ENCODE measurements at regions not wholly inside any gene's neighbourhood (a gene's known extent, or its start where the extent isn't known, plus 50 kb on each side); places are given as distances from the start of the nearest gene placed in this dataset.

DNA sequence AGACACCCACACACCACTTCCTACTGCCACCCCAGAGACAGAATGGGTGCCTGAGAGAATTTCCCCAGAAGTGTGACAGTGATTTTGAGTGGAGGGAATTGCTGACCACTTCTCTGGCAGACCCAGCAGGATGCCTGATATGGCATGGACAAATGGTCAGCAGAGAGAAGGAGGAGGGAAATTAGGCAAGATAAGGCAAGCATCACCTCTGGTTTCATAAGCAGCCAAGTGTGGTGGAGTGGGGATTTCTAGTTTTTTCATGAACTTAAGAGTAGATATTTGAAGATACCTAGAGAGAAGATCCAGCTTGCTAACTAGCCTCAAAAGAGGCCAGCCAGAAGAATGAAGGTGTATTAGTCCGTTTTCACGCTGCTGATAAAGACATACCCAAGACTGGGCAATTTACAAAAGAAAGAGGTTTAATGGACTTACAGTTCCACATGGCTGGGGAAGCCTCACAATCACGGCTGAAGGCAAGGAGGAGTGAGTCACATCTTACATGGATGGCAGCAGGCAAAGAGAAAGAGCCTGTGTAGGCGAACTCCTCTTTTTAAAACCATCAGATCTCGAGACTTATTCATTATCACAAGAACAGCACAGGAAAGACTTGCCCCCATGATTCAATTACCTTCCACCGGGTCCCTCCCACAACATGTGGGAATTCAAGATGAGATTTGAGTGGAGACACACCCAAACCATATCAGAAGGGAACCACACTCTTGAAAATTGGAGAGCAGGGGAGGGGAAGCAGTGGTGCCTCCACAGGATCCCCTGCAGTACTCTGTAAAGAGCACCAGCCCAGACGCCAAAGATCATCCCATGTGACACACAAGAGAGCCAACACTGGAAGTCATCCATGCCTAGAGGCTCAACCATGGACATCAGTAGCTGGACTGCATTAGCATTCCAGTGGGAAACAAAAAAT lies 64.2 kb downstream of the RBM43 start:
- Mint-ChIP-seq H3K4me1 (peaks cover 5% of the 10 kb centered on the region), H3K9me3 (no peaks in the 10 kb centered on the region), H3K27ac (no peak overlapping the region), H3K4me3 (no peak overlapping the region), H3K36me3 (no peaks in the 10 kb centered on the region)
- ATAC-seq (no peak), DNase-seq (ENCODE audit: low spot score in 2 of 2) (no peak)

DNA sequence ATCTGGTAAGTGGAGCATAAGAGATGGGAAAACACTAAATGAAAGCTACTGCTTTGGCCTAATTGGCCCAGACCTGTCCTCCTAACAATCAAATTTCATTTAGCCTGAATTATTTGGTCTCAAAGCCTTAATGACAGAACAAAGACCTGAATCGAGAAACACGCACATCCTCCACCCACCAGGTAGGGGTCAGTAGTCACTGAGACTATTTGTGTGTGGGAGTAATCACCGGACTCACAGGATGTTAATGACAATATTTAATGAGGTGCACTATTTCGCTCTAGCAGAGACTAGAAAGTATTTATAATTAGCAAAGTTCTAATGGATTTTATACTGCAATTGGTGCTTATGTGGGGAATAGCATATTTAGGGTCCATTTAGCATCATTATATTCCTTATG lies 68.1 kb downstream of the RBM43 start:
- DNase-seq (ENCODE audit: low spot score in 2 of 2) (no peak), ATAC-seq (no peak)
- no peak overlapping the region for H3K27ac Mint-ChIP-seq
- H3K9me3 Mint-ChIP-seq: no peaks in the 10 kb centered on the region
- no peak overlapping the region for H3K4me3 Mint-ChIP-seq
- peaks cover 5% of the 10 kb centered on the region for H3K4me1 Mint-ChIP-seq
- no peaks in the 10 kb centered on the region for H3K36me3 Mint-ChIP-seq

DNA sequence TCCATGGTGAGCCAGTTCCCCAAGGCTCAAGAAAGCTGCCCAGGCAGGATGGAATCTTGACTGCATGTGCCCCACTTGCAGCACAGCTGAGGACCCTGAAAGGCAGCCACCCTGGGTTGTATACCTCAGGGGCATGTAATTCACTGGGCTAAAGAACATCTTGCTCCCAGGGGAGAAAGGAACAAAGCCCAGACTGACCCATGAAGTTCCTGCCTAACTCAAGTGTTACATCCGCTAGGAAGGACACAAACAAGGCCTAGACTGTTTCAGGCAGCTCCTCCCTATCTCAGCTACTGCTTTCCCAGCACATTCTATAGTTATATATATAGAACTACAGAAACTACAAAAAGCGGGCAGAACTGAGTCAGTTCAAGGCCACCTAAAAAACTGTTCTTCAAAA lies 69.0 kb downstream of the RBM43 start:
- Mint-ChIP-seq H3K4me3 (no peak overlapping the region), H3K9me3 (no peaks in the 10 kb centered on the region), H3K27ac (no peak overlapping the region), H3K36me3 (no peaks in the 10 kb centered on the region), H3K4me1 (peaks cover 5% of the 10 kb centered on the region)
- ATAC-seq (peak; percentile 16), DNase-seq (ENCODE audit: low spot score in 2 of 2) (no peak)

DNA sequence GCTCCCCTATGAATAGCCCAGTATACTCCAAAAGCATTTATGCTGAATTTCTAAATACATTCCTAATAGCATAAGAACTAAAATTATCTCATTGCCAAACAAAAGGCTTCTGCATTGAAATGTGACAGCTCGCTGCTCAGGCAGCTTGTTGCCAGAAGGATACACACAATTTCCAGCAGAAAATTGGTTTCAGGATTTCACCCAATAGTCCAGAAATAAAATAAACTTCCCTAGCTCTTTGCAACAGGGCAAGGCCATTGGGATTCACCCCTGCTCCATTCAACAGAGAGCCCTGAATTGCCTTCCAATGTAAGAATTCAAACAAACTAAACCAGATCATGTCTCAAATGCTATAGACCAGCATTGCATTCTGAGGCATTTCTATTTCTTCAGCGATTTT lies 70.7 kb downstream of the RBM43 start:
- Mint-ChIP-seq H3K4me1 (peaks cover 5% of the 10 kb centered on the region), H3K4me3 (no peak overlapping the region), H3K9me3 (no peaks in the 10 kb centered on the region), H3K27ac (no peak overlapping the region), H3K36me3 (no peaks in the 10 kb centered on the region)
- DNase-seq (ENCODE audit: low spot score in 2 of 2) (no peak), ATAC-seq (no peak)

DNA sequence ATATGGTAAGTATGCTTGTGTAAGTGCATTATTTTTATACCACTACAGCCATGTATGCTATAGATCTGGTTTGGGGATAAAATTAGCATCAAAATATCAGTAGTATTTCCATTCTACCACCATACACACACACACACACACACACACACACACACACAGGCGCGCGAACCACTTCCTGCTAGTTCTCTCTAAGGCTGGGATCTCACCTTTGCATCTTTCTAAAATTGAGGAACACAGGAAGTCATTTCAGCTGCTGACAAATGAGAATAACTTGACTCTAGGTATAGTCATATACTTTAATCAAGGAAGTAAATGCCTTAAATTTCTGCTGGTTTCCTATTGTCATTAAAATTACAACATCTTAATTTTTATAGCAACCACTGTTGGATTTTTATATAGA lies 72.5 kb downstream of the RBM43 start:
- H3K9me3 Mint-ChIP-seq: no peaks in the 10 kb centered on the region
- DNase-seq (ENCODE audit: low spot score in 2 of 2) (no peak), ATAC-seq (no peak)
- no peak overlapping the region for H3K4me3 Mint-ChIP-seq
- no peaks in the 10 kb centered on the region for H3K4me1 Mint-ChIP-seq
- no peaks in the 10 kb centered on the region for H3K36me3 Mint-ChIP-seq
- no peak overlapping the region for H3K27ac Mint-ChIP-seq

DNA sequence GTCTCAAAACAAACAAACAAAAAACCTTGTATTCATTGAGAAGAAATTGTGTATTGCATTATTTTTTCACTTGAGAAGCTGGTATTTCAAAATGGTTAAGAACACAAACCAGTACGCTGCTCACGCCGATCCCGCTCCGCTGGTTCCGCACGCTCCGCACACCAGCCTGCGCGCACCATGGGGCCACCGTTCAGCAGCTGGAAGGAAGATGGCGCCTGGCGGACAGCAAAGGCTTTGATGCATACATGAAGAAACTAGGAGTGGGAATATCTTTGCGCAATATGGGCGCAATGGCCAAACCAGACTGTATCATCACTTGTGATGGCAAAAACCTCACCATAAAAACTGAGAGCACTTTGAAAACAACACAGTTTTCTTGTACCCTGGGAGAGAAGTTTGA lies 75.7 kb downstream of the RBM43 start:
- Mint-ChIP-seq H3K4me3 (no peak overlapping the region), H3K4me1 (no peaks in the 10 kb centered on the region), H3K27ac (no peak overlapping the region), H3K36me3 (no peaks in the 10 kb centered on the region), H3K9me3 (no peaks in the 10 kb centered on the region)
- no peak for ATAC-seq
- DNase-seq (ENCODE audit: low spot score in 2 of 2): no peak

DNA sequence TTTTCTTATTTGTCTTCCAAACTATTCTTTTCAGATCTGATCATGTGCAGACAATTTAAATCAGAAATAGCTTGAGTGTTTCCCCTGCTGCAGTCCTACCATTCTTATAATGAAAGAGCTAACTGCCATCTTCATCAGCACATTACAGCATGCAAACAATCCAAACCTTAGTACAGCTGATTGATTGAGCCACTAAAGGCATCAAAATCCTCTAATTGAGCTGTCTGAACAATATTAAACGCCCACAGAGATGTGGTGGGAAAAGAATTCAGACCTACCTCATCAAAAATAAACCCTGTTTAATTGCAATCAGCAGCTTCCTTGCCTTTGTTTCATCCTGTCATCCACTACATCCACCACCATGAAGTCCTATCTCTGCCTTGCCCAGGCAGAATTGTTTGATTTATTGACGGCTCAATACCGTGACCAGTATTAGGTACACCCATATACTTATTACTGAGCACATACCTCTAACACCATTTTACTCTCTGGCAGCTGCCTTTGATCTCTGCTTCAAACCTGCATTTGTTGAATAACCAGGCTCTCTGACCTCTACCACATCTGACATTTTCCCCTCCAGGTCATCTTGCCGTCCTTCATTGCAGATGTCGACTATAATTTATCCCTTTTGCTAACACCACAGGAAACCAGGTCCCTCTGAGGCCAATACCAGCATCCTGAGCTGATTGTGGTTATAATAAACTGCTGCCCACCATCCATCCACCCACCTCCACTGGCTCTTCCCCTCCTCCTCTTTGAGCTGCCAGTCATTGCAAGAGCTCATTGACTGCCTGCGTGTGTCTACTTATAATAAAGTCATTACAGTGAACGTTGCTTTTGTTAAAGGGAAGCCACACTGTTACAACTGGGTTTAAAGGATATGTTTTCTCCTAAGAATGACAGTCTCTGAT lies 78.5 kb downstream of the RBM43 start:
- Mint-ChIP-seq H3K4me3 (no peak overlapping the region), H3K36me3 (no peaks in the 10 kb centered on the region), H3K4me1 (no peaks in the 10 kb centered on the region), H3K27ac (no peak overlapping the region), H3K9me3 (no peaks in the 10 kb centered on the region)
- ATAC-seq (no peak), DNase-seq (ENCODE audit: low spot score in 2 of 2) (no peak)

DNA sequence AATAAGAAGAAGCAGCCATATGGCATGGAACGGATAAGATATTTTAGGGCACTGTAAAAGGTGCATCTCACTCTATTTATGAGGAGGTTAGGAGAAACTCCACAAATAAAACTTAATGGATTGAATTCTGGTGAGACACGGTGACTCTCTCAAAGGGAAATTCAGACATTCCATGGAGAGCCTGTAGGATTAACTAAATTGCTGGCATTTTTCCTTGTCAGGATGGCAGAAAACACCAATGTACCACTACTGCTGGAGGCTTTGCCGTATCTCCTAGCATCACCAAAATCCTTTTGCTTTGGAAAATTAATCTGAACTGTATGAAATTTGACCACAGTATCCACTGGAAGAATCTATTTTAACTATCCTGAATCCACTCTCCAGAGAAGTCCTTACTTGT lies 79.3 kb downstream of the RBM43 start:
- Mint-ChIP-seq H3K27ac (no peak overlapping the region), H3K36me3 (no peaks in the 10 kb centered on the region), H3K4me3 (no peak overlapping the region), H3K9me3 (no peaks in the 10 kb centered on the region), H3K4me1 (no peaks in the 10 kb centered on the region)
- ATAC-seq: no peak
- no peak for DNase-seq (ENCODE audit: low spot score in 2 of 2)

DNA sequence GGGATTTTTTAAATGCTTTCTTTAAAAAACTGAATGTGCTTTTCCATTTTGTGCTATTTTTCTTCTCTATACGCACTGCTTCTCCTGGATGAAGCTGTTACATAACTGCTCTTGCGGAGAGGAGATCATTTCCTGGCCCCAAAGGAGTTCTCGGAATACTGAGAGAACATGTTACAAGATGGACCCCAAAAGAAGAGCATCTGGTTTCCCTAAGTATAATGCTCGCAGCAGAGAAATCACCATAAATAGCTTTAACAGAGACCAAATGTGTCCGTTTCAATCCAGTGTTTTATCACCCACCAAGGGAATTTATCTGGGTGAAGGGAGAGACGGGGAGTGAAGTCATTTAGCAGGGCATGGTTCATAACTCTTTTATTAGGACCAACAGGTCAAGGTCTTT lies 80.1 kb downstream of the RBM43 start:
- Mint-ChIP-seq H3K9me3 (no peaks in the 10 kb centered on the region), H3K4me1 (no peaks in the 10 kb centered on the region), H3K36me3 (no peaks in the 10 kb centered on the region), H3K27ac (no peak overlapping the region), H3K4me3 (no peak overlapping the region)
- ATAC-seq (no peak), DNase-seq (ENCODE audit: low spot score in 2 of 2) (no peak)

DNA sequence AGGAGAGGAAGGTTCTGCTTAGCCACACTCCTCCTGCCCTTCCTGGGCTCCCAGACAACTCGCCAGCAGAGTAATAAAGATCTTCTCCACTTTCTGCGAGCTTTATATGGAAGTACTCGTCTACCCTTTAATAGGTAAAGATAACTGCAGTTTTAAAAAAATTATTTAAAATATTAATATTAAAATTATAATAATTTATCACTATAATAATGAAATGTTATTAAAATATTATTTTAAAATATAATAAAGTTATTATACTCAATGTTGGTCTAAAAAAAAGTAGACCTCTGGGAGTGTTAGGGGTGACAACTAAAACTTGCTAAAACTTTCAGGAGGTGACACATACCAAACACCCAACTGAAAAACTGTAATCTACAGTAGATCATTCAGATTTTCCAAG lies 81.5 kb downstream of the RBM43 start:
- DNase-seq (ENCODE audit: low spot score in 2 of 2) (no peak), ATAC-seq (no peak)
- Mint-ChIP-seq H3K27ac (no peak overlapping the region), H3K36me3 (no peaks in the 10 kb centered on the region), H3K4me3 (no peak overlapping the region), H3K9me3 (no peaks in the 10 kb centered on the region), H3K4me1 (no peaks in the 10 kb centered on the region)

DNA sequence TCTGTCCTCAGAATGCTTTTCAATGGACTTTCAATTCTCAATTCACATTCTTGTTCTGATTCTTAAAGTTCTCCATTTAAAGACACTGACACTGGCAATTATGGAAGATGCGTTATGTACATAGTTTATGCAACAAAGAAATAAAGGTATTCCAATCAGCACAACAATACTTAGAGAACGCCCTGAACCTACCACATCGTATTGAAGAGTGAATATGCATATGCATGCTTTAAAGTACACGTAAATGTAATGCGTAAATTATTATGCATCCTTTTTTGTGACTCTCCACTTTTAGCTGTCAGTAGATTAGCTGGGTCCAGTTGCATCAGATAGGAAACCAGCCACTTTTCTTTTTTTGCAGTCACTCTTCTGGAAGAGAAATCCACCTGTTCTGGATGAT lies 83.5 kb downstream of the RBM43 start:
- Mint-ChIP-seq H3K36me3 (no peaks in the 10 kb centered on the region), H3K4me1 (no peaks in the 10 kb centered on the region), H3K4me3 (no peak overlapping the region), H3K27ac (no peak overlapping the region), H3K9me3 (no peaks in the 10 kb centered on the region)
- ATAC-seq: no peak
- no peak for DNase-seq (ENCODE audit: low spot score in 2 of 2)

DNA sequence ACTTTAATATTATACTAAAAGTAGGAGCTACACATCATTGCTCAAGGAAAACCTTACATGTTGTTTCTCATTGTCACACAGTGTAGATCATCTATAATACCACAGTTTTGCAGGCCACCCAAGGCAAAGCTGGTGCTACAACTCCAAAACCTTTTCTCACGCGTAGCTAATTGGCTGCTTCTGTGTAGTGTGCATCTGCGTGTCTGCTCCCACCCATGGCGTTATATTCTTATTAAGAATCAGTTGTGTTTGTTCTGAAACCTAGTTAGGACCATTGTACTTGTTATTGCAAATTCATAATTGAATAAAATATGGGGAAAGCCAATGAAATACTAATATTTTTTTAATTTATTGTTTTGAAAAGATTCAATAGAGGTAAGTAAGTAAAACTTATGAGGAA lies 83.9 kb downstream of the RBM43 start:
- no peak overlapping the region for H3K27ac Mint-ChIP-seq
- no peaks in the 10 kb centered on the region for H3K4me1 Mint-ChIP-seq
- H3K4me3 Mint-ChIP-seq: no peak overlapping the region

DNA sequence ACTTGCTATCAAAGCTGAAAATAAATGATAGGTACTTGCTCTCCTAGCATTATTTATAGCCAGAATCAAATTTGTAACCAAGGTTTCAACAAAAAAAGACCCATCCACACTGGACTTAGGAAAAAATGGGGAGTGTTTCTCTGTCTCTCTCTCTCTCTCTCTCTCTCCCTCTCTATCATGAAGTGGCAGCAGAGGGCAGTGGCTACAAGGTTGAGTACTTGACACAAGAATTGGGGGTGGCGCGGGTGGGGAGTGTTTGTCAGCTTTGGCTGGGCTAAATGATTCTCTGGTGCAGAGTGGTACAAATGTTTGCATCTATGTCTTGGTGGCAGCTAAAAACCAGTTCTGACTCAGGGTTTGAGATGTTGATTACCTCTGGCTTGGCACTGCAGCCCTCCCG lies 85.0 kb downstream of the RBM43 start:
- peak; percentile 13 for ATAC-seq
- H3K27ac Mint-ChIP-seq: no peak overlapping the region

More for the DNA sequence above, 83.9 kb downstream of the RBM43 start:
- ATAC-seq: no peak
- no peak for DNase-seq (ENCODE audit: low spot score in 2 of 2)
- H3K9me3 Mint-ChIP-seq: no peaks in the 10 kb centered on the region
- no peaks in the 10 kb centered on the region for H3K36me3 Mint-ChIP-seq

DNA sequence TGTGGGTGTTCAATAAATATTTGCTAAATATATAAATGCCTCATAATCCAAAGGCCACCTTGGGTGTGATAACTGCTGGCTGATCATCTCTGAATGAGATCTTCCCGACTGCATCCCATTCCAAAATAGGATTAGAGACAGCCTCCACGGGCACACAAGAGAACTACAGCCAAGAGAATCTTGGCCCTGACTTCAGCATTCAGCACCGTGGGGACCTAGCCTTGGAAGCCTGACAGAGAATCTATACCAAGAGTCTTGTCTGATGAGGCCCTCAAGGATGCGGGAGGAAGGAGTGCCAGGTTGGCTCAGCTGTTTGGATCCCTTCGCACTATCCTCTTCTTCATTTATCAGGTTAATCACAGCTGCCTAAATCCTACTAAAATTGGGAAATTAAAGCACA lies 85.8 kb downstream of the RBM43 start:
- H3K36me3 Mint-ChIP-seq: no peaks in the 10 kb centered on the region
- no peak overlapping the region for H3K27ac Mint-ChIP-seq
- no peak overlapping the region for H3K4me3 Mint-ChIP-seq
- no peaks in the 10 kb centered on the region for H3K9me3 Mint-ChIP-seq
- no peaks in the 10 kb centered on the region for H3K4me1 Mint-ChIP-seq
- peak; percentile 36 for ATAC-seq
- no peak for DNase-seq (ENCODE audit: low spot score in 2 of 2)

More for the DNA sequence above, 85.0 kb downstream of the RBM43 start:
- Mint-ChIP-seq H3K4me3 (no peak overlapping the region), H3K36me3 (no peaks in the 10 kb centered on the region), H3K4me1 (no peaks in the 10 kb centered on the region), H3K9me3 (no peaks in the 10 kb centered on the region)
- DNase-seq (ENCODE audit: low spot score in 2 of 2): no peak

DNA sequence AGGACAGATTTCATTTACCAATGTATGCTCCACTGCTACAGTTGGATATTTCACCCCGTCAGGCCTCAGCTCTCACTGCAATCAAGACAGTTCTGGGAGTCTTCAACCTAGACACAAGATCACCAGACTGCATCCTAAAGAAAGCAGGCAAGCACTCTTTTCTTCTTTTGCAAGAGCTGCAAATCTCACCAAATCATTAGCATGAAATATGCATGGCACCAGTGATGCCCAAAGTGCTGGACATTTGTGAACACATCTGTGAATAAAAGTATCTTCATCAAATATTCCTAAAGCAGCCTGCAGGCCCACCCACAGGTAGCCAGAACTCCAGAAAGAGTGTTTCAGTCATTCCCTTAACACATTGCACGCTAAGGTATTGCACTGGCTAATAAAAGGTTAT lies 87.5 kb downstream of the RBM43 start:
- no peak overlapping the region for H3K27ac Mint-ChIP-seq
- DNase-seq (ENCODE audit: low spot score in 2 of 2) (no peak), ATAC-seq (no peak)
- H3K4me3 Mint-ChIP-seq: no peak overlapping the region
- H3K4me1 Mint-ChIP-seq: no peaks in the 10 kb centered on the region
- H3K36me3 Mint-ChIP-seq: no peaks in the 10 kb centered on the region
- H3K9me3 Mint-ChIP-seq: no peaks in the 10 kb centered on the region

DNA sequence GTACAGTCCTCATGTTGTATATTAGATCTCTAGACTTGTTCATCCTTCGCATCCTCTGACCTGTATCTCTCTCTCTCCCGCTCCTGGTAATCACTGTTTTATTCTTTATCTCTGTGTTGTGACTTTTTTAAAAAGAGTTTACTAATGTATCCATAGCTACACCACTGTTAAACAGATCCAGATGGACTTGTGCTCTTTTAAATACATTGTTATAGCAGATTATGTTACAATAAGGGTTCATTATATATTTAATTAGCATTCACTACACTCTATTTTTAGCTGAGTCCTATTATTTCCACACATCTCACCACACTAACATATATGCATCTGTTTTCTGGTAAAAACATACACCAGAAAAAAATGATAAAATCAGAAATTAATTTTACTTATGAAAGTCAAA lies 90.5 kb downstream of the RBM43 start:
- Mint-ChIP-seq H3K27ac (no peak overlapping the region), H3K9me3 (no peaks in the 10 kb centered on the region), H3K36me3 (no peaks in the 10 kb centered on the region), H3K4me1 (no peaks in the 10 kb centered on the region), H3K4me3 (no peak overlapping the region)
- DNase-seq (ENCODE audit: low spot score in 2 of 2) (no peak), ATAC-seq (no peak)
